A673 (cell line): ENCODE measurements at regions not wholly inside any gene's neighbourhood (a gene's known extent, or its start where the extent isn't known, plus 50 kb on each side); places are given as distances from the start of the nearest gene placed in this dataset.

Experiments
- BruUV-seq: library from RNA; stranded (reverse); fragments of 400-500 nt; replicated peaks from 2 replicates; lab custom pipeline; 2021; lab: Mats Ljungman, UMichigan
- CTCF ChIA-PET: fragments of 300-600 bp; sonication (Branson Sonifier 250); formaldehyde crosslinking; loops from one replicate; lab custom pipeline; 2022; ENCODE audit warnings: antibody characterized with exemption; lab: Charles Lee
- POLR2A ChIA-PET: fragments of 300-600 bp; sonication (Branson Sonifier 250); formaldehyde crosslinking; loops from one replicate; lab custom pipeline; 2022; ENCODE audit warnings: antibody characterized with exemption; ENCODE audit not compliant: low non-redundant PET; lab: Charles Lee
- DNase-seq: peaks from one replicate; pipeline ENCODE4 v3.0.0-alpha.2; 2015; ENCODE audit warnings: low spot score
- H3K27ac ChIP-seq: fragments of 200-600 bp; sonication (generic); 2 replicates; pipeline ENCODE4 v1.5.1; 2016; ENCODE audit warnings: mixed run types, low read depth, mild to moderate bottlenecking, mixed read lengths, antibody characterized with exemption, low read length; ENCODE audit not compliant: poor library complexity, severe bottlenecking
- H3K27me3 ChIP-seq: fragments of 200-600 bp; sonication (generic); replicated peaks from 2 replicates; pipeline ENCODE4 v1.6.1; 2017; ENCODE audit warnings: mixed run types, low read depth, mild to moderate bottlenecking, mixed read lengths, antibody characterized with exemption, low read length; ENCODE audit not compliant: insufficient read depth, poor library complexity
- H3K36me3 ChIP-seq: fragments of 200-600 bp; sonication (generic); 2 replicates; pipeline ENCODE4 v1.6.1; 2016; ENCODE audit warnings: mixed run types, mild to moderate bottlenecking, mixed read lengths, antibody characterized with exemption, low read length; ENCODE audit not compliant: insufficient read depth, poor library complexity, severe bottlenecking
- H3K4me1 ChIP-seq: fragments of 200-600 bp; sonication (generic); 2 replicates; pipeline ENCODE4 v1.6.1; 2017; ENCODE audit warnings: mixed run types, mild to moderate bottlenecking, mixed read lengths, antibody characterized with exemption, low read length; ENCODE audit not compliant: insufficient read depth, poor library complexity, severe bottlenecking
- H3K4me3 ChIP-seq: fragments of 200-600 bp; sonication (generic); 2 replicates; pipeline ENCODE4 v1.5.1; 2016; ENCODE audit warnings: low read depth, mixed run types, mild to moderate bottlenecking, mixed read lengths, low read length; ENCODE audit not compliant: poor library complexity, severe bottlenecking
- H3K9me3 ChIP-seq: fragments of 200-600 bp; sonication (generic); 2 replicates; pipeline ENCODE4 v1.6.1; 2016; ENCODE audit warnings: mixed run types, low read depth, mild to moderate bottlenecking, mixed read lengths, antibody characterized with exemption, low read length; ENCODE audit not compliant: poor library complexity, severe bottlenecking
- EZH2 ChIP-seq: fragments of 200-600 bp; sonication (generic); IDR thresholded peaks from 2 replicates; pipeline ENCODE4 v1.6.1; 2017; ENCODE audit warnings: borderline replicate concordance, low read depth, mild to moderate bottlenecking, mixed read lengths, antibody characterized with exemption, low read length; ENCODE audit not compliant: poor library complexity, severe bottlenecking
- intact Hi-C: fragments of 100-400 bp; cut with micrococcal nuclease; formaldehyde crosslinking; loops from one replicate; pipeline ENCODE4 v1.10.0; 2022; ENCODE audit not compliant: unreplicated experiment
- TF ChIP-seq, protein P1 (sequence below): fragments of 300-800, 200-600 bp; sonication (generic); conservative IDR thresholded peaks from 2 replicates; pipeline ENCODE4 v1.5.1; 2017; ENCODE audit warnings: low read depth, mild to moderate bottlenecking, antibody characterized with exemption, low read length, moderate library complexity, mixed read lengths

DNA sequence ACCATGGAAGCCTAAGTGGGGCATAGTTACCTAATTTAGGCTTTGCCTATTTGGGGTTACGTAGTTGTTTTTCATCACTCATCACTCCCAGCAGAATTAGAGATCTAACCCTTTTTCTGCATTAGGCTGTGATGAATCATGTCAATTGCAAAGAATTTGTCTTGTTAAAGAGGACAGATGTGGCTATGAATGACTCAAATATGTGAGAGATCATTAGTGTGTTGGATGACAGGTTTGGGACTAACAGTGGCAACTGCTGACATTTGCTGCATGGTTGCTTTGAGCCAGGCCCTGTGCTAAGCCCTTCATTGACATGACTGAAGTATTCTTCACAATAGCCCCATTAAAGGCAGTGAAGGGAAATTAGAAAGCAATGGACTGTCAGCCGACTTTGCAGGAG lies 83.4 kb upstream of the BMPER start:
- no peak overlapping the region for H3K27ac ChIP-seq
- TF ChIP-seq, protein P1, sequence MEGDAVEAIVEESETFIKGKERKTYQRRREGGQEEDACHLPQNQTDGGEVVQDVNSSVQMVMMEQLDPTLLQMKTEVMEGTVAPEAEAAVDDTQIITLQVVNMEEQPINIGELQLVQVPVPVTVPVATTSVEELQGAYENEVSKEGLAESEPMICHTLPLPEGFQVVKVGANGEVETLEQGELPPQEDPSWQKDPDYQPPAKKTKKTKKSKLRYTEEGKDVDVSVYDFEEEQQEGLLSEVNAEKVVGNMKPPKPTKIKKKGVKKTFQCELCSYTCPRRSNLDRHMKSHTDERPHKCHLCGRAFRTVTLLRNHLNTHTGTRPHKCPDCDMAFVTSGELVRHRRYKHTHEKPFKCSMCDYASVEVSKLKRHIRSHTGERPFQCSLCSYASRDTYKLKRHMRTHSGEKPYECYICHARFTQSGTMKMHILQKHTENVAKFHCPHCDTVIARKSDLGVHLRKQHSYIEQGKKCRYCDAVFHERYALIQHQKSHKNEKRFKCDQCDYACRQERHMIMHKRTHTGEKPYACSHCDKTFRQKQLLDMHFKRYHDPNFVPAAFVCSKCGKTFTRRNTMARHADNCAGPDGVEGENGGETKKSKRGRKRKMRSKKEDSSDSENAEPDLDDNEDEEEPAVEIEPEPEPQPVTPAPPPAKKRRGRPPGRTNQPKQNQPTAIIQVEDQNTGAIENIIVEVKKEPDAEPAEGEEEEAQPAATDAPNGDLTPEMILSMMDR: no peak
- TF ChIP-seq EZH2: no peak
- BruUV-seq: no TSS peak
- H3K27me3 ChIP-seq: no peaks in the 10 kb centered on the region
- no peaks in the 10 kb centered on the region for H3K9me3 ChIP-seq
- H3K4me3 ChIP-seq: no peak overlapping the region
- ChIA-PET POLR2A (no interaction called here), CTCF (interaction anchor here (0.6 kb wide), 1 partner anchor 106 kb away, joined by 3 read pairs; no protein-coding TSS in a partner anchor)
- no peaks in the 10 kb centered on the region for H3K36me3 ChIP-seq
- DNase-seq: no peak
- no peaks in the 10 kb centered on the region for H3K4me1 ChIP-seq
- intact Hi-C loops: no loop called here

- intact Hi-C loops: no loop called here
- Histone ChIP-seq H3K27me3 (no peaks in the 10 kb centered on the region), H3K9me3 (no peaks in the 10 kb centered on the region), H3K36me3 (no peaks in the 10 kb centered on the region), H3K4me1 (no peaks in the 10 kb centered on the region), H3K27ac (no peak overlapping the region), H3K4me3 (no peak overlapping the region)
- ChIA-PET POLR2A (no interaction called here), CTCF (no interaction called here)
- no TSS peak for BruUV-seq
- TF ChIP-seq, protein P1: no peak
- no peak for TF ChIP-seq EZH2
- no peak for DNase-seq
Measured at GRCh38 chr7:33823913-33824312, 81.4 kb upstream of the BMPER start.

DNA sequence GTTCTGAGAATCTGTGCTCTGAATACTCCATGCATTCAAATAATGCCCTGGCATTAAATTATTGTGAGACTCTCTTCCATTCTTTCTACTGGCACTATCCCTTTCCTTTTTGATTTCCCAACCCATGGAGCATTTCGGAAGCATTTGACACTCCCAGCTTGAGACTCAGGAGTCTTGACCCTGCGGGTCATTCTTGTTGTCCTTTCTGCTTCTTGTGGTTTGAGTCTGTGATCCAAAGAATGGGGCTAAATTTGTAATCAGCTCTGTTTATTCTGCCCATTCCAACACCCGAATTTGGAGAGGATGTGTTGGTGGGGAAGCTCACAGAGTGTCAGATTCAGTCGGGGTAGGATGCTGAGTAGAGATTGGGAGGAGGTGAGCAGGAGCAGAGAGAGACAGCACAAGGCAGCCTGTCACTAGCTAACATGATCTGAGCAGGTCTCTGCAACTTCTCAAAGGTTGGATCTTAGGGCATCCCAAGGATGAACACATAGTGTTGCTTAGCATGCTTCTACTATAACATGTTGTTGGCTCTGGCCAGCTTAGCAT lies 80.4 kb upstream of the BMPER start:
- intact Hi-C loops: no loop called here
- Histone ChIP-seq H3K9me3 (no peaks in the 10 kb centered on the region), H3K27ac (no peak overlapping the region), H3K4me1 (no peaks in the 10 kb centered on the region), H3K36me3 (no peaks in the 10 kb centered on the region), H3K4me3 (no peak overlapping the region), H3K27me3 (no peaks in the 10 kb centered on the region)
- TF ChIP-seq EZH2: no peak
- TF ChIP-seq, protein P1: no peak
- POLR2A ChIA-PET: no interaction called here
- CTCF ChIA-PET: no interaction called here
- no TSS peak for BruUV-seq
- DNase-seq: no peak
